H1 (cell line): ENCODE measurements at regions not wholly inside any gene's neighbourhood (a gene's known extent, or its start where the extent isn't known, plus 50 kb on each side); places are given as distances from the start of the nearest gene placed in this dataset.
"Not testable (repeated sequence)": the region's sequence is repeated elsewhere in the genome, so short reads cannot be mapped to it uniquely, and the experiment has no call there.

Experiments
- CTCF ChIA-PET: fragments of 300-600 bp; sonication (Branson Sonifier 250); formaldehyde crosslinking; loops from one replicate; lab custom pipeline; 2021; ENCODE audit not compliant: partially characterized antibody; lab: Charles Lee
- POLR2A ChIA-PET: fragments of 300-600 bp; sonication (Branson Sonifier 250); formaldehyde crosslinking; loops from one replicate; lab custom pipeline; 2021; ENCODE audit warnings: inconsistent platforms; ENCODE audit not compliant: partially characterized antibody; lab: Charles Lee
- DNase-seq, 2 experiments: peaks; one replicate each; pipeline versions ENCODE4 v3.0.0 to v3.0.0-alpha.2; 2010 to 2022; ENCODE audit warnings: low spot score in 2 of 2, low read depth in 1 of 2, mixed read lengths in 1 of 2
- FAIRE-seq: peaks from 2 replicates; lab custom pipeline; 2011; peaks lifted over from hg19 to GRCh38; lab: Jason Lieb, UNC
- H2AFZ ChIP-seq: 2 replicates; pipeline ENCODE4 v1.8.1; 2012; ENCODE audit warnings: low read length, inconsistent platforms
- H2AK5ac ChIP-seq: 2 replicates; pipeline ENCODE4 v1.6.1; 2013; ENCODE audit warnings: low read depth, low read length
- H2BK120ac ChIP-seq: replicated peaks from 2 replicates; pipeline ENCODE3; 2013; ENCODE audit warnings: low read depth, low read length, inconsistent platforms
- H2BK12ac ChIP-seq: 2 replicates; pipeline ENCODE4 v1.6.1; 2013; ENCODE audit warnings: low read depth, low read length
- H2BK15ac ChIP-seq: 2 replicates; pipeline ENCODE4 v1.6.1; 2013; ENCODE audit warnings: low read length
- H2BK20ac ChIP-seq: 2 replicates; pipeline ENCODE4 v1.6.1; 2013; ENCODE audit warnings: low read length
- H2BK5ac ChIP-seq: 2 replicates; pipeline ENCODE4 v1.6.1; 2013; ENCODE audit warnings: low read depth, low read length
- H3K14ac ChIP-seq: 2 replicates; pipeline ENCODE4 v1.6.1; 2013; ENCODE audit warnings: inconsistent platforms; ENCODE audit not compliant: insufficient read length
- H3K18ac ChIP-seq: 2 replicates; pipeline ENCODE4 v1.6.1; 2013; ENCODE audit warnings: low read length; ENCODE audit errors: extremely low read depth
- H3K23ac ChIP-seq: 2 replicates; pipeline ENCODE4 v1.6.1; 2013; ENCODE audit warnings: inconsistent platforms; ENCODE audit not compliant: insufficient read length
- H3K23me2 ChIP-seq: 2 replicates; pipeline ENCODE4 v1.6.1; 2013; ENCODE audit warnings: low read depth, low read length
- H3K27ac ChIP-seq: 2 replicates; pipeline ENCODE4 v1.6.1; 2011; ENCODE audit warnings: low read depth, low read length, inconsistent platforms
- H3K27me3 ChIP-seq, 4 experiments: replicated peaks in 1 of 4; 1 replicate in 1 of 4; 2 replicates in 3 of 4; pipeline versions ENCODE4 v1.6.1 to v1.8.1; 2011 to 2013; ENCODE audit warnings: low read length in 3 of 4, mild to moderate bottlenecking in 3 of 4, inconsistent platforms in 2 of 4, mixed read lengths in 2 of 4, moderate library complexity in 1 of 4; ENCODE audit not compliant: control insufficient read depth in 3 of 4, insufficient read depth in 3 of 4; ENCODE audit errors: extremely low read depth in 1 of 4
- H3K36me3 ChIP-seq, 4 experiments: 2 replicates each; pipeline versions ENCODE4 v1.6.1 to v1.8.1; 2011 to 2013; ENCODE audit warnings: mild to moderate bottlenecking in 4 of 4, low read length in 3 of 4, moderate library complexity in 2 of 4, control low read depth in 1 of 4, inconsistent platforms in 1 of 4; ENCODE audit not compliant: insufficient read depth in 4 of 4, control insufficient read depth in 2 of 4
- H3K4ac ChIP-seq: replicated peaks from 2 replicates; pipeline ENCODE3; 2013; ENCODE audit warnings: low read length, low read depth, mixed read lengths, inconsistent platforms; ENCODE audit not compliant: insufficient read length
- H3K4me1 ChIP-seq, 4 experiments: replicated peaks in 1 of 4; 1 replicate in 1 of 4; 2 replicates in 3 of 4; pipeline versions ENCODE4 v1.6.1 to v1.8.1; 2011 to 2013; ENCODE audit warnings: low read length in 3 of 4, inconsistent platforms in 2 of 4, mixed read lengths in 1 of 4; ENCODE audit not compliant: insufficient read depth in 4 of 4, control insufficient read depth in 3 of 4
- H3K4me2 ChIP-seq, 2 experiments: 2 replicates each; pipeline versions ENCODE4 v1.6.1 to v1.8.1; 2011 to 2013; ENCODE audit warnings: low read depth in 2 of 2, low read length in 2 of 2, control low read depth in 1 of 2, inconsistent platforms in 1 of 2, mild to moderate bottlenecking in 1 of 2; ENCODE audit not compliant: insufficient read depth in 1 of 2
- H3K4me3 ChIP-seq, 4 experiments: fragments of 200-600, 300-600 bp in 1 of 4; sonication (generic), shearing (Covaris generic), sonication (Bioruptor Twin) in 1 of 4; 2 replicates each; pipeline versions ENCODE4 v1.5.1 to v1.8.1; 2011 to 2016; ENCODE audit warnings: low read length in 4 of 4, low read depth in 3 of 4, control low read depth in 2 of 4, inconsistent platforms in 2 of 4, mild to moderate bottlenecking in 2 of 4, mixed read lengths in 1 of 4, moderate library complexity in 1 of 4; ENCODE audit not compliant: insufficient read depth in 2 of 4; ENCODE audit errors: extremely low read depth in 1 of 4
- H3K56ac ChIP-seq: replicated peaks from 2 replicates; pipeline ENCODE3; 2013; ENCODE audit warnings: low read depth, mild to moderate bottlenecking, mixed read lengths, low read length, inconsistent platforms; ENCODE audit not compliant: insufficient read length
- H3K79me1 ChIP-seq: 2 replicates; pipeline ENCODE4 v1.6.1; 2013; ENCODE audit warnings: low read depth, low read length, control low read depth
- H3K79me2 ChIP-seq, 2 experiments: 2 replicates each; pipeline versions ENCODE4 v1.6.1 to v1.8.1; 2012 to 2013; ENCODE audit warnings: low read length in 2 of 2, mild to moderate bottlenecking in 2 of 2, inconsistent platforms in 1 of 2; ENCODE audit not compliant: insufficient read depth in 2 of 2, control insufficient read depth in 1 of 2
- H3K9ac ChIP-seq, 4 experiments: replicated peaks in 1 of 4; 1 replicate in 1 of 4; 2 replicates in 3 of 4; pipeline versions ENCODE4 v1.6.1 to v1.8.1; 2011 to 2013; ENCODE audit warnings: low read depth in 3 of 4, low read length in 3 of 4, control low read depth in 2 of 4, mild to moderate bottlenecking in 2 of 4, moderate library complexity in 2 of 4, inconsistent platforms in 1 of 4; ENCODE audit errors: extremely low read depth in 1 of 4
- H3K9me3 ChIP-seq, 2 experiments: 2 replicates each; pipeline versions ENCODE4 v1.6.1 to v1.8.1; 2012 to 2013; ENCODE audit warnings: mild to moderate bottlenecking in 2 of 2, moderate library complexity in 2 of 2, control low read depth in 1 of 2, inconsistent platforms in 1 of 2, low read depth in 1 of 2, low read length in 1 of 2, mixed read lengths in 1 of 2; ENCODE audit not compliant: insufficient read depth in 2 of 2
- H4K20me1 ChIP-seq, 2 experiments: replicated peaks in 1 of 2; 2 replicates each; pipeline versions ENCODE3 to v1.8.1; 2011 to 2013; ENCODE audit warnings: inconsistent platforms in 2 of 2, low read length in 2 of 2, mild to moderate bottlenecking in 1 of 2; ENCODE audit not compliant: insufficient read depth in 2 of 2, control insufficient read depth in 1 of 2
- H4K5ac ChIP-seq: 2 replicates; pipeline ENCODE4 v1.6.1; 2013; ENCODE audit warnings: low read length, low read depth, mixed read lengths, inconsistent platforms; ENCODE audit not compliant: insufficient read length
- H4K8ac ChIP-seq: 2 replicates; pipeline ENCODE4 v1.8.0; 2013; ENCODE audit warnings: mild to moderate bottlenecking, moderate library complexity, low read length, inconsistent platforms; ENCODE audit not compliant: insufficient read depth; ENCODE audit errors: extremely low read depth
- H4K91ac ChIP-seq: replicated peaks from 2 replicates; pipeline ENCODE3; 2013; ENCODE audit warnings: low read length, mixed read lengths, inconsistent platforms; ENCODE audit not compliant: insufficient read length
- WGBS, 2 experiments: shearing (Covaris generic) in 1 of 2; methylation state at CpG; one replicate each; pipeline versions ENCODE4 v1.1.6 to v1.1.7; 2013 to 2015; ENCODE audit warnings: low lambda C conversion rate in 2 of 2, mixed read lengths in 2 of 2, inconsistent platforms in 1 of 2, low coverage in 1 of 2, missing lambda C conversion rate in 1 of 2; ENCODE audit not compliant: insufficient replicate concordance in 2 of 2, insufficient coverage in 1 of 2, insufficient read length in 1 of 2; ENCODE audit errors: extremely low coverage in 1 of 2, missing lambda C conversion rate in 1 of 2; 5-methylcytosine and 5-hydroxymethylcytosine counted together

DNA sequence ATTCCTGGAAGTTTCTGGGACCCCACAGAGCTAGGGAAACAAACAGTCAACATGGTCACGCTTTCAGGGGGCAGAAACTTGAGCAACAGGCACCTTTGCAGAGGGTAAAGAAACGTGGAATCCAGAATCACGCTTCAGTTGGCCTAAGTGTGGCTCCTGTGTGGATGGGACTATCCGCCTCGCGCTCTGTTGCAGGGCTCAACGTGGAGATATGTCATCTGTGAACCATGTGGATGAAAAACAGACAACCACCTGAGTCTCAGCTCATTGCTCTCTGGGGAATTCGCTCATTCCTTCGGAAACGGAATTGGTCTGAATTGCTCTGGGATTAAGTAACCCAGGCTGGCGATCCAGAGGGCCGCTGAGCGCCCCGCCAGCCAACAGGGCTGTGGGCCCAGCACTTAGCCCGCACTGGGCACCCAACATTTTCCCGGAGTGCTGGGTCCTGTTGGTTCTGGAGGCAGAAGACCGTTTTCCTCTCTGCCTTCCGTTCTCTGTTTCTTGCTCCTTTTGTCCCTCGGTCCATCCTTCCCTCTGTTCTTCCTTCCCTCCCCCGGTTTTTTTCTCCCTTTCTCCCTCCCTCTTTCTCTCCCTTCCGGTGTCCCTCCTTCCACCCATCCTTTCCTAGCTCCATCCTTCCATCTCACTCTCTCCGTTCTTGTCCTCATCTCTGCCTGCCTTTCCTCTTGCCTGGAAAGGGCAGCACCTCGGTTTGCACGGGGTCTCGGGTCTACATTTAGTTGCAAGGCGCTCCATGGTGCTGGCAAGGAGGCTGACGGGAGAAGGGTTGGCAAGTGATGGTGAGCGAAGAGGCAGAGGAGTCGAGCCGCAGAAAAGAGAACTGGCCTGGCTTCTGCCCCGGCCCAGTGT is 1379.8 kb upstream of the DEFB115 start:
- H3K18ac ChIP-seq, H2BK120ac ChIP-seq, H3K79me2 ChIP-seq, H3K4me3 ChIP-seq, H3K4ac ChIP-seq, CTCF ChIA-PET, H4K91ac ChIP-seq, H3K36me3 ChIP-seq, H3K23me2 ChIP-seq, POLR2A ChIA-PET, H3K27ac ChIP-seq, FAIRE-seq, H2BK20ac ChIP-seq, H3K4me1 ChIP-seq, DNase-seq, H3K4me2 ChIP-seq, H2BK5ac ChIP-seq, H2AK5ac ChIP-seq, H2BK12ac ChIP-seq, H2BK15ac ChIP-seq, H3K23ac ChIP-seq, H3K56ac ChIP-seq, H3K27me3 ChIP-seq, H4K5ac ChIP-seq, H4K8ac ChIP-seq, H3K79me1 ChIP-seq, H3K14ac ChIP-seq, H2AFZ ChIP-seq, H3K9ac ChIP-seq, H4K20me1 ChIP-seq: not testable (repeated sequence)
- WGBS, 2 experiments: 76% methylated on average over 27 of the region's 31 CpGs; no CpG with 5 or more reads in 1 of the 2 experiments
- peaks cover 45 to 80% of the 10 kb centered on the region in 2 experiments for H3K9me3 ChIP-seq
